Right lobe of liver (tissue), 6 donors: ENCODE measurements at regions not wholly inside any gene's neighbourhood (a gene's known extent, or its start where the extent isn't known, plus 50 kb on each side); places are given as distances from the start of the nearest gene placed in this dataset.

Source experiments
- ATAC-seq, 4 donors: fragments of 200-7000 bp; cut with Tn5 transposase; one replicate each; pipeline ENCODE4 v1.9.1; 2020; ENCODE audit warnings: mild to moderate bottlenecking in 4 of 4, moderate library complexity in 4 of 4
- DNase-seq, 3 donors: peaks; one replicate each; pipeline ENCODE4 v3.0.0-alpha.2; 2020
- H3K27ac ChIP-seq, 3 donors: fragments of 200-600 bp; one replicate each; pipeline ENCODE4 v1.8.0; 2022
- H3K27me3 ChIP-seq, 2 donors: fragments of 200-600 bp; one replicate each; pipeline ENCODE4 v1.8.0; 2022
- H3K36me3 ChIP-seq, 4 donors: fragments of 200-600 bp; sonication (generic) in 1 of 4; one replicate each; pipeline versions ENCODE4 v1.5.1 to v1.8.0; 2017 to 2022; ENCODE audit warnings: control low read depth in 1 of 4
- H3K4me1 ChIP-seq, 4 donors: fragments of 200-600 bp; sonication (generic) in 1 of 4; one replicate each; pipeline versions ENCODE4 v1.5.1 to v1.8.0; 2017 to 2022; ENCODE audit warnings: control low read depth in 1 of 4
- H3K4me3 ChIP-seq, 3 donors: fragments of 200-600 bp; one replicate each; pipeline ENCODE4 v1.8.0; 2022
- H3K9me3 ChIP-seq, 4 donors: fragments of 200-600 bp; sonication (generic) in 1 of 4; one replicate each; pipeline versions ENCODE4 v1.5.1 to v1.8.0; 2017 to 2022; ENCODE audit warnings: control low read depth in 1 of 4
- CTCF ChIP-seq, 4 donors: fragments of 200-600 bp in 3 of 4; fragments of 450-650 bp in 1 of 4; IDR thresholded peaks; one replicate each; pipeline versions ENCODE4 v1.5.1 to v1.8.0; 2016 to 2022; ENCODE audit warnings: antibody characterized with exemption in 4 of 4, mild to moderate bottlenecking in 2 of 4
- POLR2A ChIP-seq: fragments of 450-650 bp; IDR thresholded peaks from one replicate; pipeline ENCODE4 v1.6.1; 2017; ENCODE audit warnings: antibody characterized with exemption, mild to moderate bottlenecking
- WGBS: methylation state at CpG from one replicate; pipeline ENCODE4 v1.1.6; 2018; ENCODE audit warnings: low coverage, low lambda C conversion rate; ENCODE audit not compliant: insufficient coverage; ENCODE audit errors: missing lambda C conversion rate; 5-methylcytosine and 5-hydroxymethylcytosine counted together
- intact Hi-C, 2 donors: fragments of 100-400 bp; cut with DNase I; formaldehyde crosslinking; loops; one replicate each; pipeline versions ENCODE4 v1.11.2 to v1.14.1; 2022
- donor health status: DM: no; HTN: yes; CAD: no.
- donor health status: DM: no; HTN: no; CAD: no.
- donor health status: DM: no; HTN: no; CAD: no.
- donor health status: DM: no; HTN: yes; CAD: no.
- donor health status: DM: no; HTN: yes; CAD: no.

- 0% methylated on average over 3 of the region's 3 CpGs for WGBS
- H3K9me3 ChIP-seq, result no peaks in the 10 kb centered on the region
- H3K27me3 ChIP-seq, result no peaks in the 10 kb centered on the region
- no peaks in the 10 kb centered on the region for H3K36me3 ChIP-seq
- TF ChIP-seq CTCF (IDR thresholded peaks at IDR 0.05), result peak; percentile 54 to 71 (median 62)
- TF ChIP-seq POLR2A, result no peak
- peaks cover 0 to 21% (median 10%) of the 10 kb centered on the region in 4 donors for H3K4me1 ChIP-seq
- DNase-seq (no peak), ATAC-seq (peak; percentile 89 to 94 (median 92))
- peak overlapping the region in 2 of 3 donors; percentile 17 to 47 for H3K27ac ChIP-seq
- intact Hi-C loops, result loop anchor here in 1 of 2 donors (5.0 kb wide), 1 partner anchor 410 kb away; no protein-coding TSS in a partner anchor
- H3K4me3 ChIP-seq, result no peak overlapping the region
These were observed 58.3 kb upstream of the EEA1 start for GRCh38 chr12:92987362-92987761.

GRCh38 chr12:92987846-92988621 is 58.9 kb upstream of the EEA1 start:
- intact Hi-C loops, result loop anchor here in 1 of 2 donors (5.0 kb wide), 1 partner anchor 409 kb away; no protein-coding TSS in a partner anchor
- 41% methylated on average over 4 of the region's 4 CpGs for WGBS

GRCh38 chr12:92988622-92989130 is 59.6 kb upstream of the EEA1 start:
- Histone ChIP-seq H3K27me3 (no peaks in the 10 kb centered on the region), H3K4me3 (no peak overlapping the region), H3K36me3 (no peaks in the 10 kb centered on the region), H3K4me1 (peaks cover 0 to 21% (median 10%) of the 10 kb centered on the region in 4 donors), H3K9me3 (no peaks in the 10 kb centered on the region), H3K27ac (no peak overlapping the region)
- TF ChIP-seq CTCF (IDR thresholded peaks at IDR 0.05), result no peak
- TF ChIP-seq POLR2A, result no peak
- WGBS, result 17% methylated on average over 1 of the region's 1 CpG
- DNase-seq (no peak), ATAC-seq (peak; percentile 41 to 78 (median 62))
- intact Hi-C loops, result loop anchor here in 1 of 2 donors (5.0 kb wide), 1 partner anchor 409 kb away; no protein-coding TSS in a partner anchor

More at GRCh38 chr12:92987846-92988621, 58.9 kb upstream of the EEA1 start:
- H3K36me3 ChIP-seq, result no peaks in the 10 kb centered on the region
- ATAC-seq (peak; percentile 38 to 64 (median 56)), DNase-seq (no peak)
- no peaks in the 10 kb centered on the region for H3K27me3 ChIP-seq
- no peak for TF ChIP-seq CTCF (IDR thresholded peaks at IDR 0.05)
- no peak for TF ChIP-seq POLR2A
- H3K9me3 ChIP-seq, result no peaks in the 10 kb centered on the region
- H3K27ac ChIP-seq, result peak overlapping the region in 2 of 3 donors; percentile 17 to 47
- peaks cover 0 to 21% (median 10%) of the 10 kb centered on the region in 4 donors for H3K4me1 ChIP-seq
- no peak overlapping the region for H3K4me3 ChIP-seq

- H3K4me3 ChIP-seq, result no peak overlapping the region
- H3K4me1 ChIP-seq, result peaks cover 0 to 21% (median 10%) of the 10 kb centered on the region in 4 donors
- H3K36me3 ChIP-seq, result no peaks in the 10 kb centered on the region
- no peaks in the 10 kb centered on the region for H3K9me3 ChIP-seq
- WGBS, result 71% methylated on average over 2 of the region's 3 CpGs
- no peak for DNase-seq
- TF ChIP-seq CTCF (IDR thresholded peaks at IDR 0.05) (no peak), POLR2A (no peak)
- no peaks in the 10 kb centered on the region for H3K27me3 ChIP-seq
- H3K27ac ChIP-seq, result no peak overlapping the region
- no peak for ATAC-seq
- intact Hi-C loops, result loop anchor here in 1 of 2 donors (5.0 kb wide), 1 partner anchor 407 kb away; no protein-coding TSS in a partner anchor
These were observed 60.8 kb upstream of the EEA1 start for GRCh38 chr12:92989715-92990484.
